MM.1S (cell line): ENCODE measurements at regions not wholly inside any gene's neighbourhood (a gene's known extent, or its start where the extent isn't known, plus 50 kb on each side); places are given as distances from the start of the nearest gene placed in this dataset.

ENCODE experiments used
- CTCF ChIP-seq: fragments of 300-600 bp; sonication (generic); IDR thresholded peaks from 2 replicates; pipeline ENCODE4 v1.5.1; 2016; ENCODE audit warnings: antibody characterized with exemption, low read length, mixed read lengths
- EZH2 ChIP-seq: fragments of 300-600 bp; sonication (generic); optimal IDR thresholded peaks from 2 replicates; pipeline ENCODE3; 2017; ENCODE audit warnings: low read depth, mild to moderate bottlenecking, antibody characterized with exemption, low read length, mixed read lengths
- EZH2phosphoT487 ChIP-seq: fragments of 300-600 bp; sonication (generic); IDR thresholded peaks from 2 replicates; pipeline ENCODE4 v1.6.1; 2018; ENCODE audit warnings: antibody characterized with exemption, low read length

DNA sequence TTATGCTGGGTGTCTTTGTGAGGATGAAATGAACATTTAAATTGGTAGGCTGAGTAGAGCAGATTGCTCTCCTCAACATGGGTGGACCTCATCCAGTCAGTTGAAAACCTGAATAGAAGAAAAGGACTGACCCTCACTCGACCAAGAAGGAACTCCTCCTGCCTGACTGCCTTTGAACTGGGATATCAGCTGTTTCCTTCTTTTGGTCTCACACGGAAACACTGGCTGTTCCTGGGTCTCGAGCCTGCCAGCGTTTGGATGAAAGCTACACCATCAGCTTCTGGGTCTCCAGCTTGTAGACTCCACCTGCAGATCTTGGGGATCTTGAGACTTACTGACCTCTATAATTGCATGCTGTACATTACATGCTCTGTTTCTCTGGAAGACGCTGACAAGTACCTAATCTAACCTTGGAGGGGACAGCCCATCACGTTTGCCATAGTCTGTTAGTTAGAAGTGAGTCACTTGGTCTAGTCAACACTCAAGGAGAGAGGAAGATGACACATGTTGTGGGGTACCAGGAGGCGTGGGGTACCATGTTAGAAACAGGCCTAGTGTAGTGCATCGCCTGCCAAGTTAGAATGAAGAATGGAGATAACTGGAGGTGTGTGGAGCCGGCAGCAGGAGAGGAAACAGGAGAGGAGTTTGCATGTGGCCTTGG, 267.0 kb downstream of the MREG start:
- no peak for TF ChIP-seq EZH2
- no peak for TF ChIP-seq CTCF
- TF ChIP-seq EZH2phosphoT487, result no peak
